Fibroblast of lung (primary cell): ENCODE measurements at regions not wholly inside any gene's neighbourhood (a gene's known extent, or its start where the extent isn't known, plus 50 kb on each side); places are given as distances from the start of the nearest gene placed in this dataset.
A peak's percentile ranks its signal among the peaks of the same experiment; 100 is the strongest.

Source experiments
- DNase-seq, 2 donors: peaks; one replicate each; pipeline versions ENCODE4 v3.0.0 to v3.0.0-alpha.2; 2010; ENCODE audit warnings: low read depth in 2 of 2
- H2AFZ ChIP-seq: 2 replicates; pipeline ENCODE4 v1.5.1; 2012; ENCODE audit warnings: low read length, control low read depth, inconsistent platforms
- H3K27ac ChIP-seq: 2 replicates; pipeline ENCODE4 v1.5.1; 2011; ENCODE audit warnings: low read length, control low read depth; ENCODE audit not compliant: insufficient read depth
- H3K27me3 ChIP-seq: 2 replicates; pipeline ENCODE4 v1.5.1; 2011; ENCODE audit warnings: mild to moderate bottlenecking, low read length; ENCODE audit not compliant: control insufficient read depth, insufficient read depth
- H3K36me3 ChIP-seq: 2 replicates; pipeline ENCODE4 v1.5.1; 2011; ENCODE audit warnings: low read length; ENCODE audit not compliant: control insufficient read depth, insufficient read depth
- H3K4me1 ChIP-seq: 2 replicates; pipeline ENCODE4 v1.5.1; 2011; ENCODE audit warnings: low read length; ENCODE audit not compliant: control insufficient read depth, insufficient read depth; ENCODE audit errors: extremely low read depth
- H3K4me2 ChIP-seq: 2 replicates; pipeline ENCODE4 v1.5.1; 2011; ENCODE audit warnings: low read length, control low read depth; ENCODE audit not compliant: insufficient read depth; ENCODE audit errors: extremely low read depth
- H3K4me3 ChIP-seq, 4 experiments: fragments of 200-600 bp in 1 of 4; sonication (generic) in 1 of 4; replicated peaks in 1 of 4; 2 replicates each; pipeline ENCODE4 v1.5.1; 2011 to 2016; ENCODE audit warnings: low read length in 4 of 4, low read depth in 3 of 4, mild to moderate bottlenecking in 3 of 4, control low read depth in 2 of 4, inconsistent platforms in 1 of 4, mixed read lengths in 1 of 4; ENCODE audit not compliant: insufficient read depth in 1 of 4; ENCODE audit errors: control extremely low read depth in 1 of 4
- H3K79me2 ChIP-seq: 2 replicates; pipeline ENCODE4 v1.5.1; 2012; ENCODE audit warnings: mild to moderate bottlenecking, low read length, inconsistent platforms; ENCODE audit not compliant: control insufficient read depth, insufficient read depth
- H3K9ac ChIP-seq: 2 replicates; pipeline ENCODE4 v1.5.1; 2011; ENCODE audit warnings: mild to moderate bottlenecking, low read length, control low read depth; ENCODE audit not compliant: insufficient read depth
- H3K9me3 ChIP-seq: 2 replicates; pipeline ENCODE4 v1.5.1; 2012; ENCODE audit warnings: low read depth, low read length; ENCODE audit not compliant: control insufficient read depth, insufficient read depth
- H4K20me1 ChIP-seq: 2 replicates; pipeline ENCODE4 v1.5.1; 2011; ENCODE audit warnings: low read length; ENCODE audit not compliant: control insufficient read depth, insufficient read depth; ENCODE audit errors: extremely low read depth
- CTCF ChIP-seq, 2 donors: IDR thresholded peaks in 1 of 2; conservative IDR thresholded peaks in 1 of 2; 1 replicate in 1 of 2; 2 replicates in 1 of 2; pipeline ENCODE4 v1.5.1; 2011 to 2012; ENCODE audit warnings: low read length in 2 of 2, control low read depth in 1 of 2, inconsistent platforms in 1 of 2, low read depth in 1 of 2, mild to moderate bottlenecking in 1 of 2
- EZH2 ChIP-seq: IDR thresholded peaks from 2 replicates; pipeline ENCODE4 v1.5.1; 2012; ENCODE audit warnings: low read length, control low read depth, mild to moderate bottlenecking; ENCODE audit errors: missing control alignments

GRCh38 chr1:104921525-104921924 lies 1171.8 kb downstream of the AMY1C start:
- Histone ChIP-seq H3K4me1 (no peaks in the 10 kb centered on the region), H2AFZ (no peak overlapping the region), H3K79me2 (no peaks in the 10 kb centered on the region), H4K20me1 (no peaks in the 10 kb centered on the region), H3K27ac (no peak overlapping the region), H3K9me3 (no peaks in the 10 kb centered on the region), H3K9ac (no peak overlapping the region), H3K4me2 (no peak overlapping the region), H3K27me3 (no peaks in the 10 kb centered on the region), H3K36me3 (no peaks in the 10 kb centered on the region), H3K4me3 (no peak overlapping the region)
- peak in 1 of 2 donors; percentile 25 for DNase-seq
- TF ChIP-seq EZH2 (no peak), CTCF (conservative IDR thresholded peaks at IDR 0.05 in 1 of 2, IDR thresholded peaks at IDR 0.05 in 1 of 2; ENCODE audit: low read depth in 1 of 2, low read length in 2 of 2) (no peak)

GRCh38 chr1:104923075-104923474 lies 1173.4 kb downstream of the AMY1C start:
- Histone ChIP-seq H3K9ac (no peak overlapping the region), H3K36me3 (no peaks in the 10 kb centered on the region), H4K20me1 (no peaks in the 10 kb centered on the region), H3K4me3 (no peak overlapping the region), H3K4me1 (no peaks in the 10 kb centered on the region), H2AFZ (no peak overlapping the region), H3K4me2 (no peak overlapping the region), H3K27me3 (no peaks in the 10 kb centered on the region), H3K79me2 (no peaks in the 10 kb centered on the region), H3K27ac (no peak overlapping the region), H3K9me3 (no peaks in the 10 kb centered on the region)
- DNase-seq = no peak
- TF ChIP-seq CTCF (conservative IDR thresholded peaks at IDR 0.05 in 1 of 2, IDR thresholded peaks at IDR 0.05 in 1 of 2; ENCODE audit: low read depth in 1 of 2, low read length in 2 of 2) = no peak
- no peak for TF ChIP-seq EZH2

- Histone ChIP-seq H3K27ac (no peak overlapping the region), H3K4me1 (no peaks in the 10 kb centered on the region), H2AFZ (no peak overlapping the region), H3K27me3 (no peaks in the 10 kb centered on the region), H3K79me2 (no peaks in the 10 kb centered on the region), H3K36me3 (no peaks in the 10 kb centered on the region), H3K9ac (no peak overlapping the region), H4K20me1 (no peaks in the 10 kb centered on the region), H3K9me3 (no peaks in the 10 kb centered on the region), H3K4me2 (no peak overlapping the region), H3K4me3 (no peak overlapping the region)
- no peak for DNase-seq
- TF ChIP-seq CTCF (conservative IDR thresholded peaks at IDR 0.05 in 1 of 2, IDR thresholded peaks at IDR 0.05 in 1 of 2; ENCODE audit: low read depth in 1 of 2, low read length in 2 of 2) (no peak), EZH2 (no peak)
These were observed 1179.6 kb downstream of the AMY1C start for GRCh38 chr1:104929280-104929679.
